NB4 (cell line): ENCODE measurements at regions not wholly inside any gene's neighbourhood (a gene's known extent, or its start where the extent isn't known, plus 50 kb on each side); places are given as distances from the start of the nearest gene placed in this dataset.
"Not testable (repeated sequence)": the region's sequence is repeated elsewhere in the genome, so short reads cannot be mapped to it uniquely, and the experiment has no call there.

Experiments
- CTCF ChIP-seq: IDR thresholded peaks from one replicate; pipeline ENCODE4 v1.5.1; 2012; ENCODE audit warnings: low read depth, low read length
- MAX ChIP-seq: IDR thresholded peaks from 2 replicates; pipeline ENCODE4 v1.6.1; 2011; ENCODE audit warnings: low read depth, low read length
- MYC ChIP-seq: IDR thresholded peaks from 2 replicates; pipeline ENCODE4 v1.6.1; 2011; ENCODE audit warnings: low read depth, low read length
- POLR2A ChIP-seq: IDR thresholded peaks from 2 replicates; pipeline ENCODE4 v1.6.1; 2011; ENCODE audit warnings: mild to moderate bottlenecking; ENCODE audit not compliant: insufficient read length; ENCODE audit errors: extremely low read depth

- not testable (repeated sequence) for TF ChIP-seq CTCF, MYC, POLR2A, MAX
Measured at GRCh38 chr3:153997364-153997763, 123.8 kb upstream of the ARHGEF26 start.
